ENCODE measurements at regions not wholly inside any gene's neighbourhood (a gene's known extent, or its start where the extent isn't known, plus 50 kb on each side); places are given as distances from the start of the nearest gene placed in this dataset.

GRCh38 chr21:24671901-24672300 lies 935.4 kb downstream of the MRPL39 start:
- TF ChIP-seq CTCF (IDR thresholded peaks at IDR 0.05): no peak
- TF ChIP-seq POLR2A (IDR thresholded peaks at IDR 0.05): no peak
